Activated B cell treated with CpG ODN at 0.5 μM for 24 hours (primary cell): ENCODE measurements at regions not wholly inside any gene's neighbourhood (a gene's known extent, or its start where the extent isn't known, plus 50 kb on each side); places are given as distances from the start of the nearest gene placed in this dataset.
A peak's percentile ranks its signal among the peaks of the same experiment; 100 is the strongest.
"Not testable (repeated sequence)": the region's sequence is repeated elsewhere in the genome, so short reads cannot be mapped to it uniquely, and the experiment has no call there.

ENCODE experiments used
- ATAC-seq: fragments of 200-7000 bp; cut with Tn5 transposase; one replicate; pipeline ENCODE4 v1.10.0; 2021; ENCODE audit warnings: low read depth, mild to moderate bottlenecking, moderate library complexity
- CTCF ChIA-PET: fragments of 350-600 bp; sonication (Branson Sonifier 250); formaldehyde crosslinking; loops from one replicate; lab custom pipeline; 2021; ENCODE audit warnings: antibody characterized with exemption; lab: Charles Lee
- POLR2A ChIA-PET: fragments of 350-600 bp; sonication (Branson Sonifier 250); formaldehyde crosslinking; loops from one replicate; lab custom pipeline; 2021; ENCODE audit warnings: antibody characterized with exemption; lab: Charles Lee
- DNase-seq: peaks from one replicate; pipeline ENCODE4 v3.0.0; 2022
- H3K27ac Mint-ChIP-seq: one replicate; pipeline ENCODE4 v1.8.0; 2020; ENCODE audit warnings: mixed read lengths
- H3K27me3 Mint-ChIP-seq: one replicate; pipeline ENCODE4 v1.8.0; 2021; ENCODE audit warnings: mixed read lengths
- H3K36me3 Mint-ChIP-seq: one replicate; pipeline ENCODE4 v1.8.0; 2021; ENCODE audit warnings: low read depth, mixed read lengths
- H3K4me1 Mint-ChIP-seq: one replicate; pipeline ENCODE4 v1.8.0; 2021; ENCODE audit warnings: mixed read lengths
- H3K4me3 Mint-ChIP-seq: one replicate; pipeline ENCODE4 v1.8.0; 2020; ENCODE audit warnings: mild to moderate bottlenecking, mixed read lengths
- H3K9me3 Mint-ChIP-seq: one replicate; pipeline ENCODE4 v1.8.0; 2020; ENCODE audit warnings: mixed read lengths
- intact Hi-C: fragments of 100-400 bp; cut with micrococcal nuclease; formaldehyde crosslinking; loops from one replicate; pipeline ENCODE4 v1.15.1; 2024
- TF ChIP-seq, protein P1 (sequence below): fragments of 200-600 bp; IDR thresholded peaks from one replicate; pipeline ENCODE4 v1.8.0; 2022; ENCODE audit warnings: antibody characterized with exemption, mild to moderate bottlenecking

DNA sequence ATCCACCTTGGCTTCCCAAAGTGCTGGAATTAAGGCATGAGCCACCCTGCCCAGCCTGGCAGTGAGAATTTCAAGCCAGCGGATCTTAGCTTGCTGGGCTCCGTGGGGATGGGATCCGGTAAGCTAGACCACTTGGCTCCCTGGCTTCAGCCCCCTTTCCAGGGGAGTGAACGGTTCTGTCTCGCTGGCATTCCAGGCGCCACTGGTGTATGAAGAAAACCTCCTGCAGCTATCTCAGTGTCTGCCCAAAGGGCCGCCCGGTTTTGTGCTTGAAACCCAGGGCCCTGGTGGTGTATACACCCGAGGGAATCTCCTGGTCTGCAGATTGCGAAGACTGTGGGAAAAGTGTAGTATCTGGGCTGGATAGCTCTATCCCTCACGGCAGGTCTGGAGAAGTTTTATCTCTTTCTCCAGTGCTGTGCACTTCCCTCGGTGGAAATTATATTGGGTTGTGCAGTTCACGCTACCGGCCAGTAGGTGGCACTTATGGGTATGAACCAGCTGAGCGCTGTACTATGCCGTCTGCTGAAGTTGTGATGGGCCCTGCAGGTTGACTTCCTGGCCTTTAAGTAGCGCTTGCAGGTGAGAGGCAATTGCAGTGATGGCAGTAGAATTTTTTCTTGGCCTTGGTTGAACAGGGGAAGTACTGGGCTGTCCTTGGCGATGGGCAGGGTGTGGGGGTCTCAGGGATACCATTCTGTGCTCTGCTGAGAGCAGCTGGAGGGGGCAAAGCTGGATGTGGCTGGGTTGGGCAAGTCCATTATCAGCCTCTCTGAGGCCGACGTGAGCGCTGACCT, 138.0 kb upstream of the MTPN start:
- peak; percentile 70 for ATAC-seq
- CTCF ChIA-PET, result interaction anchor here (0.9 to 1.2 kb wide), 3 partner anchors 11 to 39 kb away, joined by 3 to 5 read pairs (median 4); no protein-coding TSS in a partner anchor

DNA sequence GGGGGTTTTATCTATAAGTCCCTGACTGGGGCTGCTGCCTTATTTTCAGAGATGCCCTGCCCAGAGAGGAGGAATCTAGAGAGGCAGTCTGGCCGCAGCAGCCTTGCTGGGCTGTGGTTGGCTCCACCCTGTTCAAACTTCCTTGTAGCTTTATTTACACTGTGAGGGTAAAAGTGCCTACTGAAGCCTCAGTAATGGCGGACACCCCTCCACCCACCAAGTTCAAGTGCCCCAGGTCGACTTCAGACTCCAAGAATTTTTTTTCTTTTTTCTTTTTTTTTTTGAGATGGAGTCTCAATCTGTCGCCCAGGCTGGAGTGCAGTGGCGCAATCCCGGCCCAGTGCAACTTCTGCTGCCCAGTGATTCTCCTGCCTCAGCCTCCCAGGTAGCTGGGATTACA, 137.3 kb upstream of the MTPN start:
- intact Hi-C loops, H3K4me3 Mint-ChIP-seq, ATAC-seq, H3K27me3 Mint-ChIP-seq, DNase-seq, POLR2A ChIA-PET, H3K4me1 Mint-ChIP-seq, H3K27ac Mint-ChIP-seq, H3K36me3 Mint-ChIP-seq, H3K9me3 Mint-ChIP-seq: not testable (repeated sequence)
- CTCF ChIA-PET, result interaction anchor here (0.6 kb wide), 1 partner anchor 1426 kb away, joined by 3 read pairs; no protein-coding TSS in a partner anchor

More for the DNA sequence above, 138.0 kb upstream of the MTPN start:
- Mint-ChIP-seq H3K4me1 (peaks cover 5% of the 10 kb centered on the region), H3K4me3 (no peak overlapping the region), H3K36me3 (no peaks in the 10 kb centered on the region), H3K27ac (no peak overlapping the region), H3K27me3 (no peaks in the 10 kb centered on the region), H3K9me3 (peaks cover under 1% of the 10 kb centered on the region)
- POLR2A ChIA-PET, result no interaction called here
- no peak for DNase-seq
- intact Hi-C loops, result no loop called here
- TF ChIP-seq, protein P1, sequence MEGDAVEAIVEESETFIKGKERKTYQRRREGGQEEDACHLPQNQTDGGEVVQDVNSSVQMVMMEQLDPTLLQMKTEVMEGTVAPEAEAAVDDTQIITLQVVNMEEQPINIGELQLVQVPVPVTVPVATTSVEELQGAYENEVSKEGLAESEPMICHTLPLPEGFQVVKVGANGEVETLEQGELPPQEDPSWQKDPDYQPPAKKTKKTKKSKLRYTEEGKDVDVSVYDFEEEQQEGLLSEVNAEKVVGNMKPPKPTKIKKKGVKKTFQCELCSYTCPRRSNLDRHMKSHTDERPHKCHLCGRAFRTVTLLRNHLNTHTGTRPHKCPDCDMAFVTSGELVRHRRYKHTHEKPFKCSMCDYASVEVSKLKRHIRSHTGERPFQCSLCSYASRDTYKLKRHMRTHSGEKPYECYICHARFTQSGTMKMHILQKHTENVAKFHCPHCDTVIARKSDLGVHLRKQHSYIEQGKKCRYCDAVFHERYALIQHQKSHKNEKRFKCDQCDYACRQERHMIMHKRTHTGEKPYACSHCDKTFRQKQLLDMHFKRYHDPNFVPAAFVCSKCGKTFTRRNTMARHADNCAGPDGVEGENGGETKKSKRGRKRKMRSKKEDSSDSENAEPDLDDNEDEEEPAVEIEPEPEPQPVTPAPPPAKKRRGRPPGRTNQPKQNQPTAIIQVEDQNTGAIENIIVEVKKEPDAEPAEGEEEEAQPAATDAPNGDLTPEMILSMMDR, result peak; percentile 43

DNA sequence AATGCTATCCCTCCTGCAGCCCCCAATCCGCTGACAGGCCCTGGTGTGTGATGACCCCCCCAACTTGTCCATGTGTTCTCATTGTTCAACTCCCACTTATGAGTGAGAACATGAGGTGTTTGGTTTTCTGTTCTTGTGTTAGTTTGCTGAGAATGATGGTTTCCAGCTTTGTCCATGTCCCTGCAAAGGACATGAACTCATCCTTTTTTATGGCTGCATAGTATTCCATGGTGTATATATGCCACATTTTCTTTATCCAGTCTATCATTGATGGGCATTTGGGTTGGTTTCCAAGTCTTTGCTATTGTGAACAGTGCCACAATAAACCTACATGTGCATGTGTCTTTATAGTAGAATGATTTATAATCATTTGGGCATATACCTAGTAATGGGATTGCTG, 131.9 kb upstream of the MTPN start:
- POLR2A ChIA-PET, H3K27me3 Mint-ChIP-seq, intact Hi-C loops, H3K27ac Mint-ChIP-seq, DNase-seq, H3K36me3 Mint-ChIP-seq, H3K4me1 Mint-ChIP-seq, H3K4me3 Mint-ChIP-seq, ATAC-seq, CTCF ChIA-PET: not testable (repeated sequence)
- H3K9me3 Mint-ChIP-seq, result peaks cover 14% of the 10 kb centered on the region

DNA sequence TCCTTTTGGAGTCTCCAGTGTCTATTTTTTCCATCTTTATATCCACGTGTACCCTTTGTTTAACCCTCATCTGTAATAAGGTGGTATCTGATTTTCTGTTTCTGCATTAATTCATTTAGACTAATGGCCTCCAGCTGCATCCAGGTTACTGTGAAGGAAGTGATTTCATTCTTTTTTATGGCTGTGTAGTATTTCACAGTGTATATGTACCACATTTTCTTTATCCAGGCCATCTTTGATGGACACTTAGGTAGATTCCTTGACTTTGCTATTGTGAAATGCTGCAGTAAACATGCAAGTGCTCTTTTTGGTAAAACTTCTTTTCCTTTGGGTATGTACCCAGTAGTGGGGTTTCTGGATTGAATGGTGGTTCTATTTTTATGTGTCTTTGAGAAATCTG, 128.0 kb upstream of the MTPN start:
- no peak for ATAC-seq
- ChIA-PET CTCF (no interaction called here), POLR2A (no interaction called here)
- no peak for DNase-seq
- Mint-ChIP-seq H3K9me3 (peaks cover 14% of the 10 kb centered on the region), H3K27ac (no peak overlapping the region), H3K27me3 (no peaks in the 10 kb centered on the region), H3K4me1 (no peaks in the 10 kb centered on the region), H3K36me3 (peaks cover 1% of the 10 kb centered on the region), H3K4me3 (no peak overlapping the region)
- intact Hi-C loops, result no loop called here
- TF ChIP-seq, protein P1, result no peak

DNA sequence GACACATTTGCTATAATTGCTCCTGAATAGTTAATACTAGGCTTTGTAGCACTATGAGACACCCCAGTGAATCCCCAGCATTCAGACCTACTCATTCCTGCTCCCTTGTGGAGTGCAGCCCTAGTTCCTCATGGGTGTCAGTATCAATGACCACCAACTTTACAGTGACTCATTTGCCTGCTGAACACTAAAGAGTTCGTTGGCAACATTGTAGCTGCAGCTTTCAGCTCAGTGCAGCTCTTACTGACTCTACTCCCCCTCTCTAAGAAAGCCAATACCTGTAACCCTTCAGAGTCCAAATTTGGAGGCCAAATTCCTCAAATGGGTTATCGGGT, 127.1 kb upstream of the MTPN start:
- H3K4me1 Mint-ChIP-seq, result no peaks in the 10 kb centered on the region
- H3K36me3 Mint-ChIP-seq, result no peaks in the 10 kb centered on the region
- DNase-seq (no peak), ATAC-seq (no peak)
- no peak overlapping the region for H3K4me3 Mint-ChIP-seq
- TF ChIP-seq, protein P1, result no peak
- H3K9me3 Mint-ChIP-seq, result peaks cover 7% of the 10 kb centered on the region
- H3K27ac Mint-ChIP-seq, result no peak overlapping the region
- POLR2A ChIA-PET, result no interaction called here
- intact Hi-C loops, result no loop called here
- CTCF ChIA-PET, result no interaction called here
- H3K27me3 Mint-ChIP-seq, result no peaks in the 10 kb centered on the region

DNA sequence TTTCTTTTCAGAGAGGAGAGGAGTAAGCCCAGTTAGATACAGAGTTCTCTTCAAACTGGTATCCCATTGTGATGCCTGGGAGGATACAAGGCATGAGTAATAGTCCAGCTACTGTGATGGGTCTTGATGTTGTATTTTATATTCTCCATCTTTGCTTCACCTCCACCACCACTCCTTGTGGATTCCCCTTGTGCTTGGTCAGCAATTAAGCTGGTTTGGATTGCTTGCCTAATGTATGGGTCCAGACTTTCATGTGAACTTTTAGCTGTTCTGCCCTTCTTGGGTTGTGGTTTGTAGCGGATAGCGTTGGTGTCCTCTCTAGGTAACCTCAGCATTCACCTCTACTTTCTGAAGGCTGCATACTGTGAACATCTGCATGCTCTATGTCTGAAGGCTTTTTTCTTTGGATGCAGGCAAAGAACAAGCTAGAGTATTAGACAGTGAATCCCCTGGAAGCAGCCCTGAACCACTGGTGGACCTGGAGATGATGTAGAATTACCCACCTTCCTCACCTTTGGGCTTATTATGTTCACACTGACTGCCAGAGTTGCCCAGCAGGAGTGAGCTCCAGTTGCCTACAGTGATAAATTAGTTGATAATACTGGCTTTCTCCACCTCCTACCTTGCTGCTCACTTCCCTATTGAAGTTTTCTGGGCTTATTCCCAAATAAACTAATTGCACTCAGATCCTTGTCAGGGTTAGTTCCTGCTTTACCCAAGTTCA, 126.5 kb upstream of the MTPN start:
- Mint-ChIP-seq H3K27ac (no peak overlapping the region), H3K36me3 (no peaks in the 10 kb centered on the region), H3K4me1 (no peaks in the 10 kb centered on the region), H3K27me3 (no peaks in the 10 kb centered on the region), H3K4me3 (no peak overlapping the region), H3K9me3 (peaks cover 7% of the 10 kb centered on the region)
- ChIA-PET CTCF (no interaction called here), POLR2A (no interaction called here)
- no peak for DNase-seq
- no peak for ATAC-seq
- TF ChIP-seq, protein P1, result no peak
- intact Hi-C loops, result no loop called here
